ENCODE measurements at regions not wholly inside any gene's neighbourhood (a gene's known extent, or its start where the extent isn't known, plus 50 kb on each side); places are given as distances from the start of the nearest gene placed in this dataset.
A peak's percentile ranks its signal among the peaks of the same experiment; 100 is the strongest.
"Not testable (repeated sequence)": the region's sequence is repeated elsewhere in the genome, so short reads cannot be mapped to it uniquely, and the experiment has no call there.

- FAIRE-seq = no peak
- DNase-seq (ENCODE audit: low spot score) = no peak
Observed at GRCh38 chr4:77438549-77438948, 167.1 kb upstream of the CXCL13 start.

GRCh38 chr4:77443941-77444340, 161.7 kb upstream of the CXCL13 start:
- DNase-seq (ENCODE audit: low spot score) (no peak), FAIRE-seq (no peak)

- FAIRE-seq (no peak), DNase-seq (ENCODE audit: low spot score) (no peak)
Observed at GRCh38 chr4:77445823-77446222, 159.8 kb upstream of the CXCL13 start.

GRCh38 chr4:77446601-77447000, 159.0 kb upstream of the CXCL13 start:
- DNase-seq (ENCODE audit: low spot score) (no peak), FAIRE-seq (no peak)

- no peak for FAIRE-seq
- no peak for DNase-seq (ENCODE audit: low spot score)
Observed at GRCh38 chr4:77449171-77449570, 156.4 kb upstream of the CXCL13 start.

GRCh38 chr4:77450006-77450405, 155.6 kb upstream of the CXCL13 start:
- DNase-seq (ENCODE audit: low spot score) (no peak), FAIRE-seq (no peak)

GRCh38 chr4:77451530-77451929, 154.1 kb upstream of the CXCL13 start:
- DNase-seq (ENCODE audit: low spot score) (no peak), FAIRE-seq (no peak)

GRCh38 chr4:77452117-77452516, 153.5 kb upstream of the CXCL13 start:
- FAIRE-seq; DNase-seq (ENCODE audit: low spot score): not testable (repeated sequence)

- no peak for FAIRE-seq
- no peak for DNase-seq (ENCODE audit: low spot score)
Observed at GRCh38 chr4:77453911-77454310, 151.7 kb upstream of the CXCL13 start.

- DNase-seq (ENCODE audit: low spot score) (no peak), FAIRE-seq (no peak)
Observed at GRCh38 chr4:77454858-77455257, 150.8 kb upstream of the CXCL13 start.

- DNase-seq (ENCODE audit: low spot score); FAIRE-seq: not testable (repeated sequence)
Observed at GRCh38 chr4:77464100-77464499, 141.5 kb upstream of the CXCL13 start.

- DNase-seq (ENCODE audit: low spot score) = no peak
Observed at GRCh38 chr4:77465271-77465670, 140.3 kb upstream of the CXCL13 start.

GRCh38 chr4:77466430-77466829, 139.2 kb upstream of the CXCL13 start:
- FAIRE-seq = no peak

More at GRCh38 chr4:77465271-77465670, 140.3 kb upstream of the CXCL13 start:
- no peak for FAIRE-seq

GRCh38 chr4:77471821-77472495, 133.7 kb upstream of the CXCL13 start:
- FAIRE-seq = no peak

More at GRCh38 chr4:77466430-77466829, 139.2 kb upstream of the CXCL13 start:
- DNase-seq (ENCODE audit: low spot score) = no peak

GRCh38 chr4:77473509-77473908, 132.1 kb upstream of the CXCL13 start:
- no peak for FAIRE-seq
- no peak for DNase-seq (ENCODE audit: low spot score)

More at GRCh38 chr4:77471821-77472495, 133.7 kb upstream of the CXCL13 start:
- no peak for DNase-seq (ENCODE audit: low spot score)

- DNase-seq (ENCODE audit: low spot score) = no peak
- FAIRE-seq = no peak
Observed at GRCh38 chr4:77481856-77482255, 123.8 kb upstream of the CXCL13 start.

- FAIRE-seq (no peak), DNase-seq (ENCODE audit: low spot score) (no peak)
Observed at GRCh38 chr4:77488882-77489281, 116.7 kb upstream of the CXCL13 start.

- no peak for FAIRE-seq
- DNase-seq (ENCODE audit: low spot score) = no peak
Observed at GRCh38 chr4:77493120-77493752, 112.4 kb upstream of the CXCL13 start.

GRCh38 chr4:77493829-77494551, 111.6 kb upstream of the CXCL13 start:
- DNase-seq (ENCODE audit: low spot score) (no peak), FAIRE-seq (no peak)

- no peak for DNase-seq (ENCODE audit: low spot score)
- no peak for FAIRE-seq
Observed at GRCh38 chr4:77496457-77496856, 109.2 kb upstream of the CXCL13 start.

GRCh38 chr4:77500801-77501200, 104.8 kb upstream of the CXCL13 start:
- DNase-seq (ENCODE audit: low spot score) (peak; percentile 10), FAIRE-seq (no peak)

GRCh38 chr4:77501240-77501639, 104.4 kb upstream of the CXCL13 start:
- DNase-seq (ENCODE audit: low spot score) = no peak
- FAIRE-seq = no peak

Data from RCC 7860 (cell line).